GM23338 (cell line): ENCODE measurements at regions not wholly inside any gene's neighbourhood (a gene's known extent, or its start where the extent isn't known, plus 50 kb on each side); places are given as distances from the start of the nearest gene placed in this dataset.

Experiments
- ATAC-seq: fragments of 200-7000 bp; cut with Tn5 transposase; 3 replicates; pipeline ENCODE4 v1.9.1; 2020
- DNase-seq: peaks from one replicate; pipeline ENCODE4 v3.0.0-alpha.2; 2015; ENCODE audit warnings: low spot score
- H2AFZ ChIP-seq: fragments of 200-600 bp; sonication (generic); 2 replicates; pipeline ENCODE4 v1.8.0; 2016; ENCODE audit warnings: antibody characterized with exemption, mild to moderate bottlenecking, moderate library complexity
- H3F3A ChIP-seq: fragments of 200-600 bp; sonication (generic); replicated peaks from 2 replicates; pipeline ENCODE4 v1.8.0; 2017; ENCODE audit warnings: antibody characterized with exemption, mixed run types, low read depth
- H3K27ac ChIP-seq: fragments of 200-600 bp; sonication (generic); 2 replicates; pipeline ENCODE4 v1.6.1; 2016; ENCODE audit warnings: low read depth
- H3K27me3 ChIP-seq: fragments of 200-600 bp; sonication (generic); 2 replicates; pipeline ENCODE4 v1.8.0; 2016; ENCODE audit warnings: mild to moderate bottlenecking, mixed run types, moderate library complexity; ENCODE audit not compliant: insufficient read depth
- H3K36me3 ChIP-seq: fragments of 200-600 bp; sonication (generic); 2 replicates; pipeline ENCODE4 v1.8.0; 2016; ENCODE audit warnings: mild to moderate bottlenecking; ENCODE audit not compliant: insufficient read depth
- H3K4me1 ChIP-seq: fragments of 200-600 bp; sonication (generic); 2 replicates; pipeline ENCODE4 v1.8.0; 2016; ENCODE audit warnings: mild to moderate bottlenecking, moderate library complexity; ENCODE audit not compliant: insufficient read depth
- H3K4me2 ChIP-seq: fragments of 200-600 bp; sonication (generic); 2 replicates; pipeline ENCODE4 v1.7.1; 2017; ENCODE audit warnings: mixed run types
- H3K4me3 ChIP-seq: fragments of 200-600 bp; sonication (generic); 2 replicates; pipeline ENCODE4 v1.6.1; 2016; ENCODE audit warnings: mixed run types
- H3K79me2 ChIP-seq: fragments of 200-600 bp; sonication (generic); replicated peaks from 2 replicates; pipeline ENCODE4 v1.8.0; 2017; ENCODE audit warnings: mild to moderate bottlenecking; ENCODE audit not compliant: insufficient read depth
- H3K9me2 ChIP-seq: fragments of 200-600 bp; sonication (generic); 2 replicates; pipeline ENCODE4 v1.8.0; 2017; ENCODE audit not compliant: insufficient read depth
- H4K20me1 ChIP-seq: fragments of 200-600 bp; sonication (generic); replicated peaks from 2 replicates; pipeline ENCODE4 v1.8.0; 2017; ENCODE audit warnings: mild to moderate bottlenecking; ENCODE audit not compliant: insufficient read depth
- H3K27ac Mint-ChIP-seq: 2 replicates; pipeline ENCODE4 v1.8.0; 2020; ENCODE audit warnings: inconsistent platforms, mild to moderate bottlenecking, moderate library complexity, mixed read lengths
- H3K27me3 Mint-ChIP-seq: 3 replicates; pipeline ENCODE4 v1.8.0; 2022; ENCODE audit warnings: low read depth, mild to moderate bottlenecking, moderate library complexity, mixed read lengths, inconsistent platforms; ENCODE audit not compliant: insufficient read depth, poor library complexity
- H3K36me3 Mint-ChIP-seq: 3 replicates; pipeline ENCODE4 v1.8.0; 2021; ENCODE audit warnings: low read depth, mild to moderate bottlenecking, inconsistent platforms, moderate library complexity, mixed read lengths
- H3K4me1 Mint-ChIP-seq: 3 replicates; pipeline ENCODE4 v1.8.0; 2020; ENCODE audit warnings: mild to moderate bottlenecking, inconsistent platforms, mixed read lengths
- H3K4me3 Mint-ChIP-seq: 3 replicates; pipeline ENCODE4 v1.8.0; 2021; ENCODE audit warnings: moderate library complexity, mild to moderate bottlenecking, inconsistent platforms, mixed read lengths
- H3K9me3 Mint-ChIP-seq: 3 replicates; pipeline ENCODE4 v1.8.0; 2020; ENCODE audit warnings: moderate library complexity, mild to moderate bottlenecking, inconsistent platforms, mixed read lengths
- CREB1 ChIP-seq: fragments of 250-450 bp; sonication (Bioruptor Pico); IDR thresholded peaks from 2 replicates; pipeline ENCODE4 v1.5.0; 2020; ENCODE audit warnings: low read depth, mild to moderate bottlenecking, moderate library complexity
- EZH2 ChIP-seq: fragments of 200-600 bp; sonication (generic); IDR thresholded peaks from one replicate; pipeline ENCODE4 v1.8.0; 2017; ENCODE audit warnings: antibody characterized with exemption, mild to moderate bottlenecking, low read depth; ENCODE audit not compliant: unreplicated experiment
- EZH2phosphoT487 ChIP-seq: fragments of 200-600 bp; sonication (generic); IDR thresholded peaks from one replicate; pipeline ENCODE4 v1.8.1; 2018; ENCODE audit warnings: antibody characterized with exemption; ENCODE audit not compliant: unreplicated experiment
- JUNB ChIP-seq: IDR thresholded peaks from one replicate; pipeline ENCODE4 v1.6.1; 2016; ENCODE audit warnings: antibody characterized with exemption; ENCODE audit not compliant: unreplicated experiment
- POLR2AphosphoS5 ChIP-seq: IDR thresholded peaks from 2 replicates; pipeline ENCODE4 v1.6.1; 2016; ENCODE audit warnings: antibody characterized with exemption, low read depth
- STAT1 ChIP-seq: IDR thresholded peaks from one replicate; pipeline ENCODE4 v1.6.1; 2016; ENCODE audit warnings: antibody characterized with exemption; ENCODE audit not compliant: unreplicated experiment
- ZNF114 ChIP-seq: fragments of 250-450 bp; sonication (Bioruptor Pico); IDR thresholded peaks from 2 replicates; pipeline ENCODE4 v1.5.0; 2020; ENCODE audit warnings: mild to moderate bottlenecking, moderate library complexity
- ZNF331 ChIP-seq: fragments of 250-450 bp; sonication (Bioruptor Pico); IDR thresholded peaks from 2 replicates; pipeline ENCODE4 v1.5.0; 2020; ENCODE audit warnings: low read depth, mild to moderate bottlenecking, moderate library complexity
- TF ChIP-seq, protein P1 (sequence below): IDR thresholded peaks from 2 replicates; pipeline ENCODE4 v1.6.1; 2016; ENCODE audit warnings: antibody characterized with exemption
- TF ChIP-seq, protein P2 (sequence below): fragments of 250-450 bp; sonication (Bioruptor Pico); IDR thresholded peaks from 2 replicates; pipeline ENCODE4 v1.5.0; 2020; ENCODE audit warnings: mild to moderate bottlenecking, moderate library complexity

DNA sequence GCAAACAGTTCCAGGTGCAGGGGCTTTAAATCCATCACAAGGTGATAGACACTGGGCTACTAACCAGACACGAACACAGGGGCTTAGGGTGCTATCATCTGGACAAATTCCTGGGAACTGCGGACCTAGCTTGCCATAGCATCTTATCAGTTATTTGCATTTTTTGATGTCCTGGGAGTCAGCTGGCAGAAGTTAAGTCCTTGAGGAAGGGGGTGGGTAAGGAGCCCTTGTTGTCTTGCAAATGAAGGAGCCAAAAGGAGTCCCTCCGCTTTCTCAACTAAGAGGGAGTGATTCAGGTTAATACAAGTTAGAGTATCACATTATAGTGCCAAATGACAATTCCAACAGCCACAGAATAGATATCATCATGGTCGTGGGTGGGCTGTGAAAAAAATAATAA, 108.9 kb downstream of the NPAP1 start:
- Histone ChIP-seq H3K79me2 (no peaks in the 10 kb centered on the region), H3K36me3 (peaks cover 15% of the 10 kb centered on the region), H3K4me3 (peak overlapping the region; percentile 34), H3K27ac (no peak overlapping the region), H3K4me1 (peaks cover 23% of the 10 kb centered on the region), H2AFZ (0 out of 2 replicates have a peak overlapping the region, but pooled peaks have one; percentile 9), H4K20me1 (no peaks in the 10 kb centered on the region), H3F3A (no peaks in the 10 kb centered on the region), H3K9me2 (0 out of 2 replicates have a peak, but pooled peaks cover 4% of the 10 kb centered on the region), H3K4me2 (peak overlapping the region; percentile 48), H3K27me3 (no peaks in the 10 kb centered on the region)
- peak; percentile 56 for DNase-seq
- H3K36me3 Mint-ChIP-seq = peaks cover 28% of the 10 kb centered on the region; the same call in 2 of the 3 replicates
- peaks cover 2% of the 10 kb centered on the region for H3K27me3 Mint-ChIP-seq
- no peak for TF ChIP-seq EZH2phosphoT487
- TF ChIP-seq, protein P1, sequence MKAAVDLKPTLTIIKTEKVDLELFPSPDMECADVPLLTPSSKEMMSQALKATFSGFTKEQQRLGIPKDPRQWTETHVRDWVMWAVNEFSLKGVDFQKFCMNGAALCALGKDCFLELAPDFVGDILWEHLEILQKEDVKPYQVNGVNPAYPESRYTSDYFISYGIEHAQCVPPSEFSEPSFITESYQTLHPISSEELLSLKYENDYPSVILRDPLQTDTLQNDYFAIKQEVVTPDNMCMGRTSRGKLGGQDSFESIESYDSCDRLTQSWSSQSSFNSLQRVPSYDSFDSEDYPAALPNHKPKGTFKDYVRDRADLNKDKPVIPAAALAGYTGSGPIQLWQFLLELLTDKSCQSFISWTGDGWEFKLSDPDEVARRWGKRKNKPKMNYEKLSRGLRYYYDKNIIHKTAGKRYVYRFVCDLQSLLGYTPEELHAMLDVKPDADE = no peak
- no peak for TF ChIP-seq ZNF331 (CRISPR knock-in tag)
- no peak for TF ChIP-seq CREB1 (CRISPR knock-in tag)
- no peak for TF ChIP-seq EZH2
- TF ChIP-seq POLR2AphosphoS5 = no peak
- no peak for TF ChIP-seq ZNF114 (CRISPR knock-in tag)
- TF ChIP-seq STAT1 = no peak
- TF ChIP-seq JUNB = no peak
- TF ChIP-seq, protein P2, sequence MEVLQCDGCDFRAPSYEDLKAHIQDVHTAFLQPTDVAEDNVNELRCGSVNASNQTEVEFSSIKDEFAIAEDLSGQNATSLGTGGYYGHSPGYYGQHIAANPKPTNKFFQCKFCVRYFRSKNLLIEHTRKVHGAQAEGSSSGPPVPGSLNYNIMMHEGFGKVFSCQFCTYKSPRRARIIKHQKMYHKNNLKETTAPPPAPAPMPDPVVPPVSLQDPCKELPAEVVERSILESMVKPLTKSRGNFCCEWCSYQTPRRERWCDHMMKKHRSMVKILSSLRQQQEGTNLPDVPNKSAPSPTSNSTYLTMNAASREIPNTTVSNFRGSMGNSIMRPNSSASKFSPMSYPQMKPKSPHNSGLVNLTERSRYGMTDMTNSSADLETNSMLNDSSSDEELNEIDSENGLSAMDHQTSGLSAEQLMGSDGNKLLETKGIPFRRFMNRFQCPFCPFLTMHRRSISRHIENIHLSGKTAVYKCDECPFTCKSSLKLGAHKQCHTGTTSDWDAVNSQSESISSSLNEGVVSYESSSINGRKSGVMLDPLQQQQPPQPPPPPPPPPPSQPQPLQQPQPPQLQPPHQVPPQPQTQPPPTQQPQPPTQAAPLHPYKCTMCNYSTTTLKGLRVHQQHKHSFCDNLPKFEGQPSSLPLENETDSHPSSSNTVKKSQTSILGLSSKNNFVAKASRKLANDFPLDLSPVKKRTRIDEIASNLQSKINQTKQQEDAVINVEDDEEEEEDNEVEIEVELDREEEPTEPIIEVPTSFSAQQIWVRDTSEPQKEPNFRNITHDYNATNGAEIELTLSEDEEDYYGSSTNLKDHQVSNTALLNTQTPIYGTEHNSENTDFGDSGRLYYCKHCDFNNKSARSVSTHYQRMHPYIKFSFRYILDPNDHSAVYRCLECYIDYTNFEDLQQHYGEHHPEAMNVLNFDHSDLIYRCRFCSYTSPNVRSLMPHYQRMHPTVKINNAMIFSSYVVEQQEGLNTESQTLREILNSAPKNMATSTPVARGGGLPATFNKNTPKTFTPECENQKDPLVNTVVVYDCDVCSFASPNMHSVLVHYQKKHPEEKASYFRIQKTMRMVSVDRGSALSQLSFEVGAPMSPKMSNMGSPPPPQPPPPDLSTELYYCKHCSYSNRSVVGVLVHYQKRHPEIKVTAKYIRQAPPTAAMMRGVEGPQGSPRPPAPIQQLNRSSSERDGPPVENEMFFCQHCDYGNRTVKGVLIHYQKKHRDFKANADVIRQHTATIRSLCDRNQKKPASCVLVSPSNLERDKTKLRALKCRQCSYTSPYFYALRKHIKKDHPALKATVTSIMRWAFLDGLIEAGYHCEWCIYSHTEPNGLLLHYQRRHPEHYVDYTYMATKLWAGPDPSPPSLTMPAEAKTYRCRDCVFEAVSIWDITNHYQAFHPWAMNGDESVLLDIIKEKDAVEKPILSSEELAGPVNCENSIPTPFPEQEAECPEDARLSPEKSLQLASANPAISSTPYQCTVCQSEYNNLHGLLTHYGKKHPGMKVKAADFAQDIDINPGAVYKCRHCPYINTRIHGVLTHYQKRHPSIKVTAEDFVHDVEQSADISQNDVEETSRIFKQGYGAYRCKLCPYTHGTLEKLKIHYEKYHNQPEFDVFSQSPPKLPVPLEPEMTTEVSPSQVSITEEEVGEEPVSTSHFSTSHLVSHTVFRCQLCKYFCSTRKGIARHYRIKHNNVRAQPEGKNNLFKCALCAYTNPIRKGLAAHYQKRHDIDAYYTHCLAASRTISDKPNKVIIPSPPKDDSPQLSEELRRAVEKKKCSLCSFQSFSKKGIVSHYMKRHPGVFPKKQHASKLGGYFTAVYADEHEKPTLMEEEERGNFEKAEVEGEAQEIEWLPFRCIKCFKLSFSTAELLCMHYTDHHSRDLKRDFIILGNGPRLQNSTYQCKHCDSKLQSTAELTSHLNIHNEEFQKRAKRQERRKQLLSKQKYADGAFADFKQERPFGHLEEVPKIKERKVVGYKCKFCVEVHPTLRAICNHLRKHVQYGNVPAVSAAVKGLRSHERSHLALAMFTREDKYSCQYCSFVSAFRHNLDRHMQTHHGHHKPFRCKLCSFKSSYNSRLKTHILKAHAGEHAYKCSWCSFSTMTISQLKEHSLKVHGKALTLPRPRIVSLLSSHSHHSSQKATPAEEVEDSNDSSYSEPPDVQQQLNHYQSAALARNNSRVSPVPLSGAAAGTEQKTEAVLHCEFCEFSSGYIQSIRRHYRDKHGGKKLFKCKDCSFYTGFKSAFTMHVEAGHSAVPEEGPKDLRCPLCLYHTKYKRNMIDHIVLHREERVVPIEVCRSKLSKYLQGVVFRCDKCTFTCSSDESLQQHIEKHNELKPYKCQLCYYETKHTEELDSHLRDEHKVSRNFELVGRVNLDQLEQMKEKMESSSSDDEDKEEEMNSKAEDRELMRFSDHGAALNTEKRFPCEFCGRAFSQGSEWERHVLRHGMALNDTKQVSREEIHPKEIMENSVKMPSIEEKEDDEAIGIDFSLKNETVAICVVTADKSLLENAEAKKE (CRISPR knock-in tag) = no peak
- peaks cover 23% of the 10 kb centered on the region for H3K4me1 Mint-ChIP-seq
- ATAC-seq = peak; percentile 73
- H3K9me3 Mint-ChIP-seq = peaks cover 34% of the 10 kb centered on the region
- H3K4me3 Mint-ChIP-seq = peak overlapping the region; percentile 4; the same call in 1 of the 3 replicates
- H3K27ac Mint-ChIP-seq = no peak overlapping the region
